H1 (cell line): ENCODE measurements at regions not wholly inside any gene's neighbourhood (a gene's known extent, or its start where the extent isn't known, plus 50 kb on each side); places are given as distances from the start of the nearest gene placed in this dataset.

ENCODE experiments used
- CTCF ChIA-PET: fragments of 300-600 bp; sonication (Branson Sonifier 250); formaldehyde crosslinking; loops from one replicate; lab custom pipeline; 2021; ENCODE audit not compliant: partially characterized antibody; lab: Charles Lee
- POLR2A ChIA-PET: fragments of 300-600 bp; sonication (Branson Sonifier 250); formaldehyde crosslinking; loops from one replicate; lab custom pipeline; 2021; ENCODE audit warnings: inconsistent platforms; ENCODE audit not compliant: partially characterized antibody; lab: Charles Lee
- DNase-seq, 2 experiments: peaks; one replicate each; pipeline versions ENCODE4 v3.0.0 to v3.0.0-alpha.2; 2010 to 2022; ENCODE audit warnings: low spot score in 2 of 2, low read depth in 1 of 2, mixed read lengths in 1 of 2
- FAIRE-seq: peaks from 2 replicates; lab custom pipeline; 2011; peaks lifted over from hg19 to GRCh38; lab: Jason Lieb, UNC
- H2AFZ ChIP-seq: 2 replicates; pipeline ENCODE4 v1.8.1; 2012; ENCODE audit warnings: low read length, inconsistent platforms
- H2AK5ac ChIP-seq: 2 replicates; pipeline ENCODE4 v1.6.1; 2013; ENCODE audit warnings: low read depth, low read length
- H2BK120ac ChIP-seq: replicated peaks from 2 replicates; pipeline ENCODE3; 2013; ENCODE audit warnings: low read depth, low read length, inconsistent platforms
- H2BK12ac ChIP-seq: 2 replicates; pipeline ENCODE4 v1.6.1; 2013; ENCODE audit warnings: low read depth, low read length
- H2BK15ac ChIP-seq: 2 replicates; pipeline ENCODE4 v1.6.1; 2013; ENCODE audit warnings: low read length
- H2BK20ac ChIP-seq: 2 replicates; pipeline ENCODE4 v1.6.1; 2013; ENCODE audit warnings: low read length
- H2BK5ac ChIP-seq: 2 replicates; pipeline ENCODE4 v1.6.1; 2013; ENCODE audit warnings: low read depth, low read length
- H3K14ac ChIP-seq: 2 replicates; pipeline ENCODE4 v1.6.1; 2013; ENCODE audit warnings: inconsistent platforms; ENCODE audit not compliant: insufficient read length
- H3K18ac ChIP-seq: 2 replicates; pipeline ENCODE4 v1.6.1; 2013; ENCODE audit warnings: low read length; ENCODE audit errors: extremely low read depth
- H3K23ac ChIP-seq: 2 replicates; pipeline ENCODE4 v1.6.1; 2013; ENCODE audit warnings: inconsistent platforms; ENCODE audit not compliant: insufficient read length
- H3K23me2 ChIP-seq: 2 replicates; pipeline ENCODE4 v1.6.1; 2013; ENCODE audit warnings: low read depth, low read length
- H3K27ac ChIP-seq: 2 replicates; pipeline ENCODE4 v1.6.1; 2011; ENCODE audit warnings: low read depth, low read length, inconsistent platforms
- H3K27me3 ChIP-seq, 4 experiments: replicated peaks in 1 of 4; 1 replicate in 1 of 4; 2 replicates in 3 of 4; pipeline versions ENCODE4 v1.6.1 to v1.8.1; 2011 to 2013; ENCODE audit warnings: low read length in 3 of 4, mild to moderate bottlenecking in 3 of 4, inconsistent platforms in 2 of 4, mixed read lengths in 2 of 4, moderate library complexity in 1 of 4; ENCODE audit not compliant: control insufficient read depth in 3 of 4, insufficient read depth in 3 of 4; ENCODE audit errors: extremely low read depth in 1 of 4
- H3K36me3 ChIP-seq, 4 experiments: 2 replicates each; pipeline versions ENCODE4 v1.6.1 to v1.8.1; 2011 to 2013; ENCODE audit warnings: mild to moderate bottlenecking in 4 of 4, low read length in 3 of 4, moderate library complexity in 2 of 4, control low read depth in 1 of 4, inconsistent platforms in 1 of 4; ENCODE audit not compliant: insufficient read depth in 4 of 4, control insufficient read depth in 2 of 4
- H3K4ac ChIP-seq: replicated peaks from 2 replicates; pipeline ENCODE3; 2013; ENCODE audit warnings: low read length, low read depth, mixed read lengths, inconsistent platforms; ENCODE audit not compliant: insufficient read length
- H3K4me1 ChIP-seq, 4 experiments: replicated peaks in 1 of 4; 1 replicate in 1 of 4; 2 replicates in 3 of 4; pipeline versions ENCODE4 v1.6.1 to v1.8.1; 2011 to 2013; ENCODE audit warnings: low read length in 3 of 4, inconsistent platforms in 2 of 4, mixed read lengths in 1 of 4; ENCODE audit not compliant: insufficient read depth in 4 of 4, control insufficient read depth in 3 of 4
- H3K4me2 ChIP-seq, 2 experiments: 2 replicates each; pipeline versions ENCODE4 v1.6.1 to v1.8.1; 2011 to 2013; ENCODE audit warnings: low read depth in 2 of 2, low read length in 2 of 2, control low read depth in 1 of 2, inconsistent platforms in 1 of 2, mild to moderate bottlenecking in 1 of 2; ENCODE audit not compliant: insufficient read depth in 1 of 2
- H3K4me3 ChIP-seq, 4 experiments: fragments of 200-600, 300-600 bp in 1 of 4; sonication (generic), shearing (Covaris generic), sonication (Bioruptor Twin) in 1 of 4; 2 replicates each; pipeline versions ENCODE4 v1.5.1 to v1.8.1; 2011 to 2016; ENCODE audit warnings: low read length in 4 of 4, low read depth in 3 of 4, control low read depth in 2 of 4, inconsistent platforms in 2 of 4, mild to moderate bottlenecking in 2 of 4, mixed read lengths in 1 of 4, moderate library complexity in 1 of 4; ENCODE audit not compliant: insufficient read depth in 2 of 4; ENCODE audit errors: extremely low read depth in 1 of 4
- H3K56ac ChIP-seq: replicated peaks from 2 replicates; pipeline ENCODE3; 2013; ENCODE audit warnings: low read depth, mild to moderate bottlenecking, mixed read lengths, low read length, inconsistent platforms; ENCODE audit not compliant: insufficient read length
- H3K79me1 ChIP-seq: 2 replicates; pipeline ENCODE4 v1.6.1; 2013; ENCODE audit warnings: low read depth, low read length, control low read depth
- H3K79me2 ChIP-seq, 2 experiments: 2 replicates each; pipeline versions ENCODE4 v1.6.1 to v1.8.1; 2012 to 2013; ENCODE audit warnings: low read length in 2 of 2, mild to moderate bottlenecking in 2 of 2, inconsistent platforms in 1 of 2; ENCODE audit not compliant: insufficient read depth in 2 of 2, control insufficient read depth in 1 of 2
- H3K9ac ChIP-seq, 4 experiments: replicated peaks in 1 of 4; 1 replicate in 1 of 4; 2 replicates in 3 of 4; pipeline versions ENCODE4 v1.6.1 to v1.8.1; 2011 to 2013; ENCODE audit warnings: low read depth in 3 of 4, low read length in 3 of 4, control low read depth in 2 of 4, mild to moderate bottlenecking in 2 of 4, moderate library complexity in 2 of 4, inconsistent platforms in 1 of 4; ENCODE audit errors: extremely low read depth in 1 of 4
- H3K9me3 ChIP-seq, 2 experiments: 2 replicates each; pipeline versions ENCODE4 v1.6.1 to v1.8.1; 2012 to 2013; ENCODE audit warnings: mild to moderate bottlenecking in 2 of 2, moderate library complexity in 2 of 2, control low read depth in 1 of 2, inconsistent platforms in 1 of 2, low read depth in 1 of 2, low read length in 1 of 2, mixed read lengths in 1 of 2; ENCODE audit not compliant: insufficient read depth in 2 of 2
- H4K20me1 ChIP-seq, 2 experiments: replicated peaks in 1 of 2; 2 replicates each; pipeline versions ENCODE3 to v1.8.1; 2011 to 2013; ENCODE audit warnings: inconsistent platforms in 2 of 2, low read length in 2 of 2, mild to moderate bottlenecking in 1 of 2; ENCODE audit not compliant: insufficient read depth in 2 of 2, control insufficient read depth in 1 of 2
- H4K5ac ChIP-seq: 2 replicates; pipeline ENCODE4 v1.6.1; 2013; ENCODE audit warnings: low read length, low read depth, mixed read lengths, inconsistent platforms; ENCODE audit not compliant: insufficient read length
- H4K8ac ChIP-seq: 2 replicates; pipeline ENCODE4 v1.8.0; 2013; ENCODE audit warnings: mild to moderate bottlenecking, moderate library complexity, low read length, inconsistent platforms; ENCODE audit not compliant: insufficient read depth; ENCODE audit errors: extremely low read depth
- H4K91ac ChIP-seq: replicated peaks from 2 replicates; pipeline ENCODE3; 2013; ENCODE audit warnings: low read length, mixed read lengths, inconsistent platforms; ENCODE audit not compliant: insufficient read length
- BACH1 ChIP-seq: IDR thresholded peaks from 2 replicates; pipeline ENCODE4 v1.6.1; 2012; ENCODE audit warnings: low read length, improper control_type of control experiment
- GABPA ChIP-seq: IDR thresholded peaks from 2 replicates; pipeline ENCODE4 v1.6.1; 2011; ENCODE audit warnings: mild to moderate bottlenecking, low read length, moderate library complexity, borderline replicate concordance; ENCODE audit not compliant: insufficient read depth
- PHF8 ChIP-seq: fragments of 200-600 bp; sonication (generic); conservative IDR thresholded peaks from 2 replicates; pipeline ENCODE4 v1.7.1; 2012; ENCODE audit warnings: low read depth, mild to moderate bottlenecking, inconsistent platforms, low read length, moderate library complexity
- SP1 ChIP-seq: IDR thresholded peaks from 2 replicates; pipeline ENCODE4 v1.6.1; 2011; ENCODE audit warnings: low read depth, low read length
- TAF1 ChIP-seq: IDR thresholded peaks from 2 replicates; pipeline ENCODE4 v1.6.1; 2011; ENCODE audit warnings: mild to moderate bottlenecking, low read depth, low read length
- ZNF274 ChIP-seq: IDR thresholded peaks from 2 replicates; pipeline ENCODE4 v1.7.0; 2012; ENCODE audit warnings: low read length, borderline replicate concordance; ENCODE audit errors: extremely low read depth
- WGBS, 2 experiments: shearing (Covaris generic) in 1 of 2; methylation state at CpG; one replicate each; pipeline versions ENCODE4 v1.1.6 to v1.1.7; 2013 to 2015; ENCODE audit warnings: low lambda C conversion rate in 2 of 2, mixed read lengths in 2 of 2, inconsistent platforms in 1 of 2, low coverage in 1 of 2, missing lambda C conversion rate in 1 of 2; ENCODE audit not compliant: insufficient replicate concordance in 2 of 2, insufficient coverage in 1 of 2, insufficient read length in 1 of 2; ENCODE audit errors: extremely low coverage in 1 of 2, missing lambda C conversion rate in 1 of 2; 5-methylcytosine and 5-hydroxymethylcytosine counted together

- POLR2A ChIA-PET, result no interaction called here
- 94% methylated on average over 2 of the region's 35 CpGs; no CpG with 5 or more reads in 1 of the 2 experiments for WGBS, 2 experiments
- no peak for FAIRE-seq
Measured at GRCh38 chr11:49851971-49852389, 100.2 kb upstream of the OR4C13 start.

More at GRCh38 chr11:49851971-49852389, 100.2 kb upstream of the OR4C13 start:
- peaks cover 9 to 52% of the 10 kb centered on the region in 2 experiments; a peak in 3 of 4 replicates for H3K9me3 ChIP-seq
- no peak overlapping the region for H2AK5ac ChIP-seq
- H3K14ac ChIP-seq, result no peak overlapping the region
- no peaks in the 10 kb centered on the region for H3K79me1 ChIP-seq
- H3K23ac ChIP-seq, result no peak overlapping the region
- no peak overlapping the region for H4K8ac ChIP-seq
- H2AFZ ChIP-seq, result no peak overlapping the region
- no peaks in the 10 kb centered on the region for H3K36me3 ChIP-seq
- H2BK12ac ChIP-seq, result no peak overlapping the region
- CTCF ChIA-PET, result no interaction called here
- H3K27me3 ChIP-seq, result no peaks in the 10 kb centered on the region
- no peaks in the 10 kb centered on the region for H3K4me1 ChIP-seq
- DNase-seq, result no peak
- no peak overlapping the region for H3K4me3 ChIP-seq
- H3K27ac ChIP-seq, result no peak overlapping the region
- H2BK20ac ChIP-seq, result no peak overlapping the region
- no peak overlapping the region for H4K91ac ChIP-seq
- no peaks in the 10 kb centered on the region for H4K20me1 ChIP-seq
- no peak overlapping the region for H2BK120ac ChIP-seq
- H3K23me2 ChIP-seq, result no peaks in the 10 kb centered on the region
- no peak overlapping the region for H3K18ac ChIP-seq
- no peak overlapping the region for H3K9ac ChIP-seq
- H4K5ac ChIP-seq, result no peak overlapping the region
- H3K79me2 ChIP-seq, result no peaks in the 10 kb centered on the region
- H3K4ac ChIP-seq, result no peak overlapping the region
- H3K56ac ChIP-seq, result no peak overlapping the region
- no peak overlapping the region for H2BK5ac ChIP-seq
- TF ChIP-seq ZNF274, result no peak
- no peak for TF ChIP-seq GABPA
- TF ChIP-seq BACH1, result no peak
- TF ChIP-seq TAF1, result no peak
- no peak for TF ChIP-seq PHF8
- no peak for TF ChIP-seq SP1
- no peak overlapping the region for H2BK15ac ChIP-seq
- no peak overlapping the region for H3K4me2 ChIP-seq
